Glutamatergic neuron (in vitro differentiated cells): ENCODE measurements at regions not wholly inside any gene's neighbourhood (a gene's known extent, or its start where the extent isn't known, plus 50 kb on each side); places are given as distances from the start of the nearest gene placed in this dataset.

Experiments used
- DNase-seq: peaks from one replicate; pipeline ENCODE4 v3.0.0; 2022
- H3K27ac Mint-ChIP-seq: one replicate; pipeline ENCODE4 v1.8.0; 2020; ENCODE audit warnings: mild to moderate bottlenecking, mixed read lengths, inconsistent platforms; ENCODE audit not compliant: unreplicated experiment
- H3K27me3 Mint-ChIP-seq: one replicate; pipeline ENCODE4 v1.8.0; 2020; ENCODE audit warnings: mild to moderate bottlenecking, moderate library complexity, mixed read lengths, inconsistent platforms; ENCODE audit not compliant: unreplicated experiment
- H3K36me3 Mint-ChIP-seq: one replicate; pipeline ENCODE4 v1.8.0; 2020; ENCODE audit warnings: mild to moderate bottlenecking, mixed read lengths, inconsistent platforms; ENCODE audit not compliant: unreplicated experiment
- H3K4me1 Mint-ChIP-seq: one replicate; pipeline ENCODE4 v1.8.0; 2020; ENCODE audit warnings: mild to moderate bottlenecking, low read depth, mixed read lengths, inconsistent platforms; ENCODE audit not compliant: unreplicated experiment
- H3K4me3 Mint-ChIP-seq: one replicate; pipeline ENCODE4 v1.8.0; 2020; ENCODE audit warnings: mild to moderate bottlenecking, mixed read lengths, inconsistent platforms; ENCODE audit not compliant: unreplicated experiment
- H3K9me3 Mint-ChIP-seq: one replicate; pipeline ENCODE4 v1.8.0; 2020; ENCODE audit warnings: mild to moderate bottlenecking, moderate library complexity, mixed read lengths, inconsistent platforms; ENCODE audit not compliant: unreplicated experiment
- CTCF ChIP-seq: fragments of 200-600 bp; sonication (generic); IDR thresholded peaks from one replicate; pipeline ENCODE4 v1.5.0; 2021; ENCODE audit not compliant: partially characterized antibody, unreplicated experiment

GRCh38 chr7:108659867-108660266, 90.2 kb downstream of the DNAJB9 start:
- H3K27me3 Mint-ChIP-seq: peaks cover 1% of the 10 kb centered on the region
- H3K4me3 Mint-ChIP-seq: no peak overlapping the region
- H3K36me3 Mint-ChIP-seq: no peaks in the 10 kb centered on the region
- DNase-seq: no peak
- H3K9me3 Mint-ChIP-seq: no peaks in the 10 kb centered on the region
- H3K27ac Mint-ChIP-seq: no peak overlapping the region
- no peak for TF ChIP-seq CTCF
- H3K4me1 Mint-ChIP-seq: peaks cover 2% of the 10 kb centered on the region

- Mint-ChIP-seq H3K27me3 (peaks cover 1% of the 10 kb centered on the region), H3K4me1 (peaks cover 2% of the 10 kb centered on the region), H3K4me3 (no peak overlapping the region), H3K27ac (no peak overlapping the region), H3K9me3 (no peaks in the 10 kb centered on the region), H3K36me3 (no peaks in the 10 kb centered on the region)
- no peak for DNase-seq
- peak; percentile 52 for TF ChIP-seq CTCF
Observed at GRCh38 chr7:108660465-108660864, 90.8 kb downstream of the DNAJB9 start.

- TF ChIP-seq CTCF: no peak
- no peak overlapping the region for H3K27ac Mint-ChIP-seq
- no peaks in the 10 kb centered on the region for H3K9me3 Mint-ChIP-seq
- no peak for DNase-seq
- peaks cover 2% of the 10 kb centered on the region for H3K4me1 Mint-ChIP-seq
- H3K4me3 Mint-ChIP-seq: no peak overlapping the region
- peaks cover 1% of the 10 kb centered on the region for H3K27me3 Mint-ChIP-seq
- H3K36me3 Mint-ChIP-seq: no peaks in the 10 kb centered on the region
Observed at GRCh38 chr7:108662783-108663362, 93.2 kb downstream of the DNAJB9 start.

- Mint-ChIP-seq H3K27me3 (no peaks in the 10 kb centered on the region), H3K4me3 (no peak overlapping the region), H3K36me3 (peaks cover 2% of the 10 kb centered on the region), H3K27ac (no peak overlapping the region), H3K4me1 (peaks cover 2% of the 10 kb centered on the region), H3K9me3 (peaks cover under 1% of the 10 kb centered on the region)
- DNase-seq: no peak
- no peak for TF ChIP-seq CTCF
Observed at GRCh38 chr7:108663701-108664100, 94.0 kb downstream of the DNAJB9 start.

GRCh38 chr7:108667216-108667615, 97.5 kb downstream of the DNAJB9 start:
- no peak overlapping the region for H3K27ac Mint-ChIP-seq
- no peak for DNase-seq
- no peaks in the 10 kb centered on the region for H3K4me1 Mint-ChIP-seq
- peaks cover 3% of the 10 kb centered on the region for H3K27me3 Mint-ChIP-seq
- H3K9me3 Mint-ChIP-seq: peaks cover 11% of the 10 kb centered on the region
- H3K4me3 Mint-ChIP-seq: no peak overlapping the region
- H3K36me3 Mint-ChIP-seq: peaks cover 13% of the 10 kb centered on the region
- no peak for TF ChIP-seq CTCF
